Eye (tissue), 1 donor: ENCODE measurements at regions not wholly inside any gene's neighbourhood (a gene's known extent, or its start where the extent isn't known, plus 50 kb on each side); places are given as distances from the start of the nearest gene placed in this dataset.

Experiments used
- DNase-seq: peaks from one replicate; pipeline ENCODE4 v3.0.0-alpha.2; 2015

- DNase-seq, result no peak
Measured at GRCh38 chr20:40588891-40589290, 100.1 kb downstream of the MAFB start.

DNA sequence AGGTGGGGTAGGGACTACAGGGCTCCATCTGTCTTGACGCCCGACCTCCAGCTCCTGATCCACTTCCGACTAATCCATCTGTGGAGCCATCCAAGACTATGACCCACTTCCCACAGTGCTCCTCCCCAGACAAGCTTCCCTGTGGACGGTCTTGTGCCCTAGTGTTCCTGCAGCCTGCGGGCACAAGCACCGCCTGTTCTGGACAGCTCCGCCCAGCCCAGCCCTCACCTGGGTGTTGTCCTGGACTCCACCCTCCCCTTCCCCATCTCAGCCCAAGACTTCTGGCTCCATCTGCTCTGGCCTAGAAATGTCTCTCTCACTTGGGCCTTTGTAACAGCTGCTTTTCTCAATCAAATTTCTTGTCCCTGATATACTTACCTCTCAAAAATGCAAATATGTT is 102.0 kb downstream of the MAFB start:
- DNase-seq, result no peak

DNA sequence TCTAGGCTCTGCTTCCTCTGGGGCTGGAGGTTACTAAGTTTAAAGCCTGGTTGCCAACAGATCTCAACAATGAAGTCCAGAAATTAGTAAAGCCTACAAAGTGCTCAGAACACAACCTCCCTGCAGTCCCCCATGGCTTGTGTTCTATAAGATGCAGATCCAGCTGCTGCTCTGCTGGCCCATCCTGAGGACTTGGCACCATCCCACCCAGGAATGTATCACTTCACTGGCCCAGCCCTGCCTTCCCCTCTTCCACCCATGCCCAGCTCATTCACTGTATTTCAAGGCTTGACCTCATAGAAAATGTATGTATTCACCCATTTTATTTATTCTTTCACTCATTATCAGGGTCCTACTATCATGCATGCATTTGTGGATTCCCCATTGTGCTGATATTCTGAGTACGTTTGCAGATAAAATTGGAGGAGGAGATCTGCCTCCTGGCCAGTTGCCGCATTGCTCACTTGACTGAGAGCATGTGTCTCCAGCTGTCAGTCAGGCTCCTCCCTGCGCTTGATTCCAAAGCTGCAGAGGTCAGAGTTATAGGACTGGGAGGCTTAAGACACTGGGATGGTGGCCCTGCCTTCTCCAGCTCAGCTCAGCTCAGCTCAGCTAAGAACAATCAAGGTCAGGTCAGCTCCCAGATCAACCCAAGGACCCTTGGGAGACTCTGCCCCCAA is 104.8 kb downstream of the MAFB start:
- no peak for DNase-seq

GRCh38 chr20:40583636-40584035 is 105.4 kb downstream of the MAFB start:
- no peak for DNase-seq

DNA sequence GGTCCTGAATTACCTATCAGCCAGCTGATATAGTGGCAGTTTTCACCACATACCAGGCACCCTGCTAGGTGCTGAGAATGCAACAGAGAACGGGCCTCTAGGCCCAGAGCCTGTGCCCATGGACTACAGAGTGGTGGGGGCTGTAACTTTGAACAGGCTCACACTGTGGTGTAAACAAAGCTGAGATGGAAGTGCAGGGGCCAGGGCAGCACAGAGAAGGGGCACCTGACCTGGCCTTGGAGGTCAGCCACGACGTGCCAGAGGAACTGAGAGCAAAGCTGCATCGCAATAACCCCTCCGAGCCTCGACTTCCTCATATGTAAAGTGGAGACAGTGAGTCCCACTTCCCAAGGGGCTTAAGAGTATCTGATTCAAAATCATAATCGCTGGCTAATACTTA is 105.8 kb downstream of the MAFB start:
- no peak for DNase-seq

GRCh38 chr20:40582531-40582930 is 106.5 kb downstream of the MAFB start:
- no peak for DNase-seq

- no peak for DNase-seq
Measured at GRCh38 chr20:40579701-40580100, 109.3 kb downstream of the MAFB start.

DNA sequence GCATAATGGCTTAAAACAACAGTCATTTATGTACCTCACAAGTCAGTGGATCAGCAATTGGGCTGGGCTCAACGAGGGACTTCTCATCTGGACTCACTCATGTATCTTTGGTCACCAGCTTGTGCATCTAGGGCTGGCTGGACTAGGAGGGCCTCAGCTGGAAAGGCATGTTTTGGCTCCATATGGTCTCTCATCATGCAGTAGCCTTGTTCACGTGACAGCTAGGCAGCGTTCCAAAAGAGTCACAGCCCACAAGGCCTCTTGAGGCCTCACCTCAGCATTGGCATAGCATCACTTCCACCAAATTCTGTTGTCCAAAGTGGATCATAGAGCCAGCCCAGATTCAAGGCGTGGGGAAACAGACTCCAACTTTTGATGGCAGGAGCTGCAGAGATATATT is 110.1 kb downstream of the MAFB start:
- no peak for DNase-seq

DNA sequence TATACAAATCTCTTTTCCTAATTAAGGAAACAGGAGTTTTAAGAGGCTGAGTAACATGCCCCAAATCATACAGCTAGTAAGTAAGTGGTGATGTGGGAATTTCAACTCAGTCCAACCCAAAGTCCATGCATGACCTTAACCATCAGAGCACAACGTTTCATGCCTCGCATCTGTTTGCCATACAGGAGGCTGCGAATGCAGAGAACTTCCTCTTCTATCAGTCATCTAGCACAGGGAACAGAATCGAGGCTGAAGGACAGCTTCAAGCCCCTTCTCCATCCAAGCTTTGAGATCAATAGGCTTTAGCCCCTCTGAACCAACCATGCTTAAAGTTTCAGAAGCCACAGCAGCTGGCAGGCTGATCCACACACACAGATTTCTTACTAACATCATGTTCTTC is 113.2 kb downstream of the MAFB start:
- DNase-seq, result peak; percentile 23

GRCh38 chr20:40572251-40572650 is 116.8 kb downstream of the MAFB start:
- DNase-seq, result no peak

- no peak for DNase-seq
Measured at GRCh38 chr20:40571639-40572038, 117.4 kb downstream of the MAFB start.

DNA sequence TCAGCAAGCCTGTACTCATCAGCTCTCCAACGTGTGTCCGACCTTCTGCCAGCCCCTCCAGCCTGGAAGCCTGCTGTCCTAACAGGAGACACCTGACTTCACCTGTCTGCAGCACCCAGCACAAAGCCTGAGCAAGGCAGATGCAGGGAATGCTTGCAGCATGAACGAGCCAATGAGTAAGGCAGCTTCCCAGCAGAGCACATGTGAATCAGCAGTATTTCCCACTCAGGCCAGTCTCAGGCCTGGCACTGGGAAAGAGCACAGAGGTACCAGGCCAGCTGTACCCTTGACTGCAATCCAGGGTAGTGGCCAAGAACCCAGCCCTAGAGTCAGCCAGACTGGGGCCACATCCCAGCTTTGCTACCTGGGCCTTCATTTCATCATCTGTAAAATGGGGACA is 120.8 kb downstream of the MAFB start:
- no peak for DNase-seq

- DNase-seq, result no peak
Measured at GRCh38 chr20:40565682-40566040, 123.4 kb downstream of the MAFB start.

- DNase-seq, result no peak
Measured at GRCh38 chr20:40565001-40565681, 123.9 kb downstream of the MAFB start.

GRCh38 chr20:40563296-40563950 is 125.6 kb downstream of the MAFB start:
- peak; percentile 24 for DNase-seq

- DNase-seq, result no peak
Measured at GRCh38 chr20:40562031-40562430, 127.0 kb downstream of the MAFB start.

GRCh38 chr20:40561187-40561586 is 127.8 kb downstream of the MAFB start:
- DNase-seq, result no peak

GRCh38 chr20:40558212-40558611 is 130.8 kb downstream of the MAFB start:
- DNase-seq, result no peak

- DNase-seq, result no peak
Measured at GRCh38 chr20:40551125-40551530, 137.9 kb downstream of the MAFB start.

GRCh38 chr20:40547483-40548091 is 141.4 kb downstream of the MAFB start:
- peak; percentile 6 for DNase-seq

DNA sequence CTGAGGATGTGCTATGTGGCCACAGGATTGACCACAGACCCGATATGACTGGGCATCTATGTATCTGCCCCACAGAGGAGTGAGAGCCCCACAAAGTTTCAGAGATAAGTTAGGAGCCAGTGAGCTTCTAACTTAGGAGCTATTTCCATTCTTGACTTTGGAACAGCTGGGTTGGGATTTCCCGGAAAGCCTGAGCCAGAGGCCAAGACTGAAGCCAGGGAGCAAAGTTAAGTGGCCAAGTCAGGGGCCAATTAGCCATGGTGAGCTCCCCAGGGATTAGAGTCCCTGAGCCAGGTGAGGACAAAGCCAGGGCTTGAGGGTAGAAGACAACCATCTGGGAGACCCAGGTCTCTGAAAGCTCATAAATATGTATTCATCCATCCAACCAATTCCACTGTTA is 143.6 kb downstream of the MAFB start:
- no peak for DNase-seq

DNA sequence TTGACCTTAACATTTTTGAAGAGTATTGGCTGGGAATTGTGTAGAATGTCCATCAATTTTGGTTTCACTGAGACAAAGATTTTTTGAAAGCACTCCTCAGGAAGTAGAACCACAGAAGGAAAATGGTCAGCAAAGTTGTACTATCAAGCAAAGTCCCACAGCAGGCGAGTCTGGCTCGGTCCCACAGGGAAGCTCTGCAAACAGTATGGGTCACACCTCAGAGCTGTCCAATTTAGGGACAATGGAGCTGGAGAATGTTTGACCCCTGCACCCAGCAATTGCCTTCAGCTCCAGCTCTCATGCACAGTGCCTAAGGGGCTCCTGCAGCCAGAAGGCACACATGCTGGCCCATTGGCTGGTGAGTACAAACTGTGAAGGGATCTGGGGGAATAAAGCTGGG is 147.0 kb downstream of the MAFB start:
- no peak for DNase-seq

DNA sequence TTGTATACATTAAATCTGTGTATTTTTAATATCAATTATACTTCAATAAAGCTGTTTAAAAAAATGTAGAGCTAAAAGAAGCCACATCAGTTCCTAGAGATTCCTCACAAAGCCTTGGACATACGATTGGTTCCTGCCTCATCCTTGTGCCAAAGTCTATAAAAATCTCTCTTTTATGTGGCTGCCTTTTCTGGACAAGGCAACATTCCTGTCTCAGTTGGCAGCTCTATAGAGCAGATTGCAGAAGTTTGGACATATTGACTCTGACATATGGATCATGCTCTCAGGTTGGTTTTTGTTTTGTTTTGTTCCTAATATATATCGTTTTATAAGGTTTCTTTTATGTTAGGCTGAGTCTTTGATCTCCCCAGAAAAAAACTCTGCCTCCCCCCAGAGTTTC is 148.9 kb downstream of the MAFB start:
- DNase-seq, result no peak

GRCh38 chr20:40538131-40538530 is 150.9 kb downstream of the MAFB start:
- no peak for DNase-seq
